ENCODE measurements at regions not wholly inside any gene's neighbourhood (a gene's known extent, or its start where the extent isn't known, plus 50 kb on each side); places are given as distances from the start of the nearest gene placed in this dataset.
A peak's percentile ranks its signal among the peaks of the same experiment; 100 is the strongest.
"Not testable (repeated sequence)": the region's sequence is repeated elsewhere in the genome, so short reads cannot be mapped to it uniquely, and the experiment has no call there.

DNA sequence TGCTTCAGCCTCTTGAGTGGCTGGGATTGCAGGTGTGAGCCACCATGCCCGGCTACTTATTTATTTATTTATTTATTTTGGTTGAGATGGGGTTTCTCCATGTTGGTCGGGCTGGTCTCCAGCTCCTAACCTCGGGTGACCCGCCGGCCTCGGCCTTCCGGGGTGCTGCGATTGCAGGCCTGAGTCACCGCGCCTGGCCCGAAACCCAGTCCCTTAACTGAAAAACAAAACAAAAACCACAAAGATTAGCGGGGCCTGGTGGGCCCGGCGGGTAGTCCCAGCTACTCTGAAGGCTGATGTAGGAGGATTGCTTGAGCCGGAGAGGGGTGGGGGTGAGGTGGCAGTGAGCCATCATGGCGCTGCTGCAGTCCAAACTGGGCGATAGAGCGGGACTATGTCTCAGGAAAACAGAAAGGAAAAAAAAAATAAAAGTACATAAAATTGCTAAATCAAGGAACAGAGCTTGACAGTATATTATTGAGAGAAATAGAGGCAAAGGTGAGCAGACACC is 75.6 kb upstream of the NIPA1 start:
- H3K36me3 ChIP-seq; H3K9me3 ChIP-seq; DNase-seq (ENCODE audit: low spot score); H3K27ac ChIP-seq; H3K4me1 ChIP-seq (ENCODE audit: control insufficient read depth in 1 of 2, low read depth in 2 of 2); H3K27me3 ChIP-seq (replicated peaks; ENCODE audit: insufficient read depth); H3K4me3 ChIP-seq; ATAC-seq (ENCODE audit: insufficient number of reproducible peaks, low FRiP score, low read depth): not testable (repeated sequence)

DNA sequence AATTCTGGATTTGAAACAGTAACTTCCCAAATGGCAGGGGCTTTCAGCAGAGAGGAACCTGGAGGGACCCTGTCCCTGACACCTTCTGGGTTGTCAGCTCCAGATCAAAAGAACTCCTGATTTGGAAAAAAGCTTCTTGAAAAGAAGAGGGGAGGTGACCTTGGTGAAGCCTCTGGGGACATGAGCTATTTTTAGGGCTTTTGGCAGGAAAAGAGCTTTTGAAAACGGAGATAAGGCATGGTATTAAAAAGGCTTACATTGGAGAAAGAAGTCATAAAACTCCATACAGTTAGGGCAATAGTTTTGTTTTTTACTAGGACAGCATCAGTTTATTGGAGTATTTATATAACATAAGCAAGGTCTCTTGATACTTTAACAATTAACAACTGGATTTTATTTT is 72.5 kb upstream of the NIPA1 start:
- not testable (repeated sequence) for H3K36me3 ChIP-seq; ATAC-seq (ENCODE audit: insufficient number of reproducible peaks, low FRiP score, low read depth); H3K27me3 ChIP-seq (replicated peaks; ENCODE audit: insufficient read depth); H3K9me3 ChIP-seq; DNase-seq (ENCODE audit: low spot score); H3K4me1 ChIP-seq (ENCODE audit: control insufficient read depth in 1 of 2, low read depth in 2 of 2)
- H3K27ac ChIP-seq = peak overlapping the region in 1 of 2 donors; percentile 56
- H3K4me3 ChIP-seq = peak overlapping the region; percentile 74

DNA sequence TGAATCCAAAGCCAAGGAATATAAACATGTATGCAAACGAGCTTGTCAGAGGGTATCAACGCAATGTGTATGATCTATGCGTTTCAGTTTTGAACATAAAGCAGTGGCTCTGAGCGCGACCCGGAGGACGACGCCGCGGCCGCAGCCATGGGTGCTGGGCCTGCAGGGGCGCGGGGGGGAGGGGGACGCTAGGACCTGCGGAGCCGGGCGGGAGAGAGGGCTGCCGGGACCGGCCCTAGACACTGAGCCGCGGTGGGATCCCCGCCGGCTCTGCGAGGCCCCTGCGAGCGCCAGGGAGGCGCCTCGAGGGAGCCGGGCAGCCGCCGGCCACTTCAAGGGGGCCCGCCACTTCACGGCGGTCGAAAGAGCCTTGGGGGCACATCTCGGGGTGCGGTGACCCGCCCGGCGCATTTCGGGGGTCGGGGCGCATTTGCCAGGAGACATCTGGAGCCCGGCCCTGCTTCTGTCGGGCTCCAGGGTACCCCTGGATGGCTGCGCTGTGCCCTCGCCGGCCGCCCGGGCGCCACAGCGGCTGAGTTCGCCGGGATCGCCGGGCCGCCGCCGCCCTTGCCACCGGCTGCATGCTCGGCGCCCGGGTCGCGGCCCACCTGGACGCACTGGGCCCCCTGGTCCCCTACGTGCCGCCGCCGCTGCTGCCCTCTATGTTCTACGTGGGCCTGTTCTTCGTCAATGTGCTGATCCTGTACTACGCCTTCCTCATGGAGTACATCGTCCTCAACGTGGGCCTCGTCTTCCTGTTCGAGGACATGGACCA is 71.9 kb upstream of the NIPA1 start:
- ATAC-seq (ENCODE audit: insufficient number of reproducible peaks, low FRiP score, low read depth) = peak; percentile 43
- not testable (repeated sequence) for H3K4me1 ChIP-seq (ENCODE audit: control insufficient read depth in 1 of 2, low read depth in 2 of 2); DNase-seq (ENCODE audit: low spot score); H3K27me3 ChIP-seq (replicated peaks; ENCODE audit: insufficient read depth); H3K36me3 ChIP-seq; H3K9me3 ChIP-seq
- H3K27ac ChIP-seq = peak overlapping the region in 1 of 2 donors; percentile 56
- peak overlapping the region; percentile 74 for H3K4me3 ChIP-seq

DNA sequence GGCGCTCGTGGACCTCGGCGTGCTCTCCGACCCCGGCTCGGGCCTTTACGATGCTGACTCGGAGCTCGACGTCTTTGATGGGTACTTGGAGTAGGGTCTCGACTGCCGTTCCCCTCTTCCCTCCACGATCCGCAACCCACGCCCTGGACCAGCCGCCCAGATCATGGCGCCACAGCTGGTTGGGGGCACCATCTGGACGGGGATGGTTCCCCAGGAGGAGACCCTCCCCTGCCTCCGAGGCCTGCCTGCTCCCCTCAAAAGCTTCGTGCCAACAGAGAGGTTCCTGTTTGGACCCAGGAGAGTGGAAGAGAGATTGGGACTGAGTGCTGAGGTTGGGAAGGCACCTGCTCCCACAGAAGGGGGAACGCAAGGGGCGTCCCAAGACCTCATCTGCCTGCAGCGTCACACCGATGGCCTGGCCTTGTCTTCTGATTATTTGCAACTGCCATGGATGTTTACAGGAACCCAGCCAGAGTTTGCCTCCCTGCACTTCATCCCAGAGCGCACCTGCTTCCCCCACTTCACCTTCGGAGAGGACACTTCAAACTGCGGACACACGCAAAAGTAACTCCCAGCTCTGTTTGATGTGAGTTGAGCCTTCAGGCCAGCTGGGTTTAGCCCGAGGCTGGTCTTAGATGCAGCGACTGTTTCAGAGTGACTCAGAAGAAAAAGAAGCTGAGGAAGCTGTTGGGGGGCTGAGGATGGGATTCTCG is 71.2 kb upstream of the NIPA1 start:
- not testable (repeated sequence) for H3K9me3 ChIP-seq; H3K36me3 ChIP-seq; DNase-seq (ENCODE audit: low spot score); H3K4me1 ChIP-seq (ENCODE audit: control insufficient read depth in 1 of 2, low read depth in 2 of 2); H3K27me3 ChIP-seq (replicated peaks; ENCODE audit: insufficient read depth); ATAC-seq (ENCODE audit: insufficient number of reproducible peaks, low FRiP score, low read depth)
- Histone ChIP-seq H3K4me3 (peak overlapping the region; percentile 59), H3K27ac (peak overlapping the region in 1 of 2 donors; percentile 56)

DNA sequence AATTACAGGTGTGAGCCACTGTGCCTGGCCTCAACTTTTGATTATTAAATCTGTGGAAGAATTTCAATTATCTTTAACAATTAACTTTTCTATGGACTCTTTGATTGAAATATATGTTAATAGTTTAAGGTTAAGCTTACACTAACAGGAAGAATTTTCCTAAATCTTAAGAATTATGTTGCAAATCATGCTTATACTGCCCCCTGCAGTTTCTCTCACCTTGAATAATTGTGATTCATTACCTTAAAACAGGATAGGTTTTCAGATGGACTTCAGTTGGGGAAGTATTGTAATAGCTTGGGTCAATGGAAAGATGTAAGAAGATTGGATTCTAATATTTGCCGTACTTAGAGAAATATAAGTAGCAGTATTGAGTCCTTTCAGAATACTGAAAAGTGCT is 66.5 kb upstream of the NIPA1 start:
- ATAC-seq (ENCODE audit: insufficient number of reproducible peaks, low FRiP score, low read depth); H3K36me3 ChIP-seq; H3K4me1 ChIP-seq (ENCODE audit: control insufficient read depth in 1 of 2, low read depth in 2 of 2); H3K27me3 ChIP-seq (replicated peaks; ENCODE audit: insufficient read depth); H3K27ac ChIP-seq; H3K9me3 ChIP-seq; DNase-seq (ENCODE audit: low spot score); H3K4me3 ChIP-seq: not testable (repeated sequence)

DNA sequence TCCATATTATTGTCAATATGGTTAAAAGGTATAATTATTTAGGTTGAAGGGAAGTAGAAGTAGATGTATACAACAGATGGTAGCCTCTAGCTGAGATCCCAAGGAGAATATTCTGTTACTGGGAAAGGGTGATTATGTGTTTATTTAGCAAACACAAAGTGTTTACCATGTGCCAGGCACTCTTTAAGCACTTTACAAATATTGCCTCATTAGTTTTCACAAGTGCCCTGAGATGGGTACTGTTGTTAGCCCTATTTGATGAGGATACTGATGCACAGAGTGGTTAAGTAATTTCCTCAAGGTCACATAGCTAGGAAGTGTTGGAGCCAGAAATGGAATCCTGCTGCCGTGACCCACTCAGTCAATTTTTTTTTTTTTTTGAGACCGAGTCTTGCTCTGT is 60.3 kb upstream of the NIPA1 start:
- not testable (repeated sequence) for H3K27ac ChIP-seq; H3K36me3 ChIP-seq; ATAC-seq (ENCODE audit: insufficient number of reproducible peaks, low FRiP score, low read depth)

DNA sequence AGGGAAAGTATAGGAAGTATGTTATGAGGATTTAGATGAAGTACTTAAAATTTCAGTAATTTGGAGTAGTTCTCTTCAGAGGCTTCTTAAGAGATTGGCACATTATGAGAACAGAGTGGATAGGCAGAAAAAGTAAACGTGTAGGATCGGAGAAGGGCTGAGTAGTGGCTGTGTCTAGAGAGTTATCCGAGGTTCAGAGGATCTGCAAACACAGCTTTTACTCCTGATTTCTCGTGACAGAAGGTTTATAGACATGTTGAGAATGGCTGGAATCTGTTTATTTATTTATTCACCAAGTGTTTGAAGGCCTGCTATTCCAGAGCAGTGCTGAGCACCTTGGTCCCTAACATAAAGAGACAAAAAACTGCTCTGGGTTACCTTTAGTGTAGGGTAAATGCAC is 51.4 kb upstream of the NIPA1 start:
- not testable (repeated sequence) for H3K4me1 ChIP-seq (ENCODE audit: control insufficient read depth in 1 of 2, low read depth in 2 of 2); H3K4me3 ChIP-seq; DNase-seq (ENCODE audit: low spot score); H3K36me3 ChIP-seq; H3K27ac ChIP-seq; ATAC-seq (ENCODE audit: insufficient number of reproducible peaks, low FRiP score, low read depth); H3K9me3 ChIP-seq; H3K27me3 ChIP-seq (replicated peaks; ENCODE audit: insufficient read depth)

More for the DNA sequence above, 60.3 kb upstream of the NIPA1 start:
- not testable (repeated sequence) for DNase-seq (ENCODE audit: low spot score); H3K4me3 ChIP-seq; H3K4me1 ChIP-seq (ENCODE audit: control insufficient read depth in 1 of 2, low read depth in 2 of 2); H3K9me3 ChIP-seq; H3K27me3 ChIP-seq (replicated peaks; ENCODE audit: insufficient read depth)

DNA sequence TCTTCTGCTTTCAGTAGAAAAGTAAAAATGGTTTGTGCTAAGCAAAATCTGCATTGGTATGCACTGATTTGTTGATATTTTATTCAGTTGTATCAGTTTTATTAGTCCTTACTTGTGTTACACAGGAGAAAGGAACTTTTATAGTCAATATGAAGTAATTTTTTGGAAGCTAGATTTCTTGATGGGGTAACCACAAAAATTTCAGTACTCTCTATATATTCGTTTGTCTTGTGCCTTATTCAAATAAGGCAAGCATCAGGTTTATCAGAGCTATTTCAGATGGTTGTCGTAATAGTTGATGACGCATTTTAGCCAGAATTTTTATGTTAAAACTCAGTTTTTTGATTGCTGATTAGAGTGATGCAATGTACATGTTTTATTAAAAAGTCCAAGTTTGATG is 50.7 kb upstream of the NIPA1 start:
- no peaks in the 10 kb centered on the region for H3K27me3 ChIP-seq (replicated peaks; ENCODE audit: insufficient read depth)
- no peak overlapping the region for H3K27ac ChIP-seq
- ATAC-seq (ENCODE audit: insufficient number of reproducible peaks, low FRiP score, low read depth) (no peak), DNase-seq (ENCODE audit: low spot score) (no peak)
- no peaks in the 10 kb centered on the region for H3K36me3 ChIP-seq
- H3K4me1 ChIP-seq (ENCODE audit: control insufficient read depth in 1 of 2, low read depth in 2 of 2) = no peaks in the 10 kb centered on the region
- H3K4me3 ChIP-seq = no peak overlapping the region
- no peaks in the 10 kb centered on the region for H3K9me3 ChIP-seq
- TF ChIP-seq, protein P1, sequence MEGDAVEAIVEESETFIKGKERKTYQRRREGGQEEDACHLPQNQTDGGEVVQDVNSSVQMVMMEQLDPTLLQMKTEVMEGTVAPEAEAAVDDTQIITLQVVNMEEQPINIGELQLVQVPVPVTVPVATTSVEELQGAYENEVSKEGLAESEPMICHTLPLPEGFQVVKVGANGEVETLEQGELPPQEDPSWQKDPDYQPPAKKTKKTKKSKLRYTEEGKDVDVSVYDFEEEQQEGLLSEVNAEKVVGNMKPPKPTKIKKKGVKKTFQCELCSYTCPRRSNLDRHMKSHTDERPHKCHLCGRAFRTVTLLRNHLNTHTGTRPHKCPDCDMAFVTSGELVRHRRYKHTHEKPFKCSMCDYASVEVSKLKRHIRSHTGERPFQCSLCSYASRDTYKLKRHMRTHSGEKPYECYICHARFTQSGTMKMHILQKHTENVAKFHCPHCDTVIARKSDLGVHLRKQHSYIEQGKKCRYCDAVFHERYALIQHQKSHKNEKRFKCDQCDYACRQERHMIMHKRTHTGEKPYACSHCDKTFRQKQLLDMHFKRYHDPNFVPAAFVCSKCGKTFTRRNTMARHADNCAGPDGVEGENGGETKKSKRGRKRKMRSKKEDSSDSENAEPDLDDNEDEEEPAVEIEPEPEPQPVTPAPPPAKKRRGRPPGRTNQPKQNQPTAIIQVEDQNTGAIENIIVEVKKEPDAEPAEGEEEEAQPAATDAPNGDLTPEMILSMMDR (IDR thresholded peaks at IDR 0.05) = no peak

DNA sequence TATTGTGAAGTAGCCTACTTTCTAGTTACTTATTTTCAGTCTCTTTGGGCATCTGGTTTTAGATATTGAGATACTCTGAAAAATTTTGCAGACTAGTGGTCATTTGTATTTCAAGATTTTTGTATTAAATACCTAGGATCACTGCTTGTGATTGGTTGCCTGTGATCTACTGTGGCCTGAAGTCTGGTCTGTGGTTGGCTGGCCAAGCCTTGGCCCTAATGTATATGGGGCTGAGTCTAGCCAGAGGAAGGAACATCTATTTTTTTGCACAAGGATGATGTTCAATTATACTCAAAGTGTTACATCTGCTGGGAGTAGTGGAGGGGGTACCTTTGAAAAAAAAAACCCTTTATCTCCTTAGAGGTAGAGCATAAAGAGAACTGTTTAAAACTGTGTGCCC is 50.2 kb upstream of the NIPA1 start:
- not testable (repeated sequence) for H3K27ac ChIP-seq; H3K36me3 ChIP-seq; H3K4me1 ChIP-seq (ENCODE audit: control insufficient read depth in 1 of 2, low read depth in 2 of 2); H3K9me3 ChIP-seq; H3K27me3 ChIP-seq (replicated peaks; ENCODE audit: insufficient read depth); H3K4me3 ChIP-seq; DNase-seq (ENCODE audit: low spot score); ATAC-seq (ENCODE audit: insufficient number of reproducible peaks, low FRiP score, low read depth)

Data from thoracic aorta (tissue), 2 donors.